UCSD-AML1 (cell line): ENCODE measurements at regions not wholly inside any gene's neighbourhood (a gene's known extent, or its start where the extent isn't known, plus 50 kb on each side); places are given as distances from the start of the nearest gene placed in this dataset.
A peak's percentile ranks its signal among the peaks of the same experiment; 100 is the strongest.

ENCODE experiments used
- DNase-seq: peaks from one replicate; lab custom pipeline; 2025; ENCODE audit not compliant: unreplicated experiment; lab: John Stamatoyannopoulos, UW

DNA sequence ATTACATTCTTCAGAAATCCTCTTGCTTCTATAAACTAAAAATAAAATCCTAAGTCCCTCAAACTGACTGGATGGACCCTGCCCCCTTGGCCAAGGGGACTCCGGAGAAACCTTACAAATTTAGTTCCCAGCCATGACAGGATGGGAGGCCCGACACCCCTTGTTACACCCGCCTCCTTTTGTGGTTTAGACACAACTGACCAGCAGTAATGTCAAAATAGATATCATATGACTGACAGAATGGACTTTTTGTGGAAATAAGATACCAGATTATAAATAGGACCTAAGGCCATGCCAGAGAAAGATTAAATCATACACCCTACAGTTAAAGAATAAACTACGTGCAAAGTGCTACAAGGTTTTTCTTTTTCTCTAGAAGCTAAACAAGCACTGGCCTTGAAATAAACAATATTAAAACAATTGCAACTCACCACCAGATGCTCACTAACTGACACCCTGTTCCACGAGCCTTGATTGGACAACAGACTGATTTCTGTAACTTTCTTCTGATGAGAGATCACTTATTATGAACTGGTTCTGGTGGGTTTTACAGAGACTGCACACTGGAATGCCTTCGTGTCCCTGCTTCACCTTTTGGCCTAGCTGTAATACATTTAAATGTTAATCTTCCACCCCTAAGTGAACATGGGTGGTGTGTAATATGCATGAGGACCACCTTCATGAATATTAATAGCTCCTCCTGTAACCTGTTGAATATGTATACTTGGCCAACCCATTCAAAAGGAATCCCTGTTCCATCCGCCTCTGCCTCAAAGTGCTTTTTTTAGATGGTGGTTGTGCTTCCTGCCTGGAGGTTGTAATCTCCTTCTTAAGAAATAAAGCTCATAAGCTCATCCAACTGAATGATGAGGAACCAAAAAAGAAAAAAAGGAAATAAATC lies 99.6 kb downstream of the ODF2L start:
- peak; percentile 57 for DNase-seq

DNA sequence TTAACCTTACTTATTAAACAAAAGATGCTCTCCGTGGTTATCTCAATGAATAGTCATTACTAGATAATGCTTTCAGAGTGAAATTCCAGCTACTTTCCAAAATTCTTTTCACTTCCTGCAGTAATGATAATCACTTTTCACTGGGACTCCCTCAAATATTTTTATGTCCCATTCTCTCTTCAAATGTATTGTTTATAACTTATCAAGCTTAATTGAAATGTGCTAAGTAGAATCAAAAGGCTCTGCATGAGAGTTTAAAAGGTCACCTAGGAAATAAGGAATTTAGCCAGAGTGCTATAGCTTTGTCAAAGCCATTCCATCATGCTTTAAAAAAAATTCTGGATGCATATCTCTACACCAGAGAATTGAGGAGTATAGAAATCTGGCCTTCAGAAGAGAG lies 106.4 kb downstream of the ODF2L start:
- no peak for DNase-seq

GRCh38 chr1:86289161-86289560 lies 107.0 kb downstream of the ODF2L start:
- DNase-seq: no peak

GRCh38 chr1:86288586-86289147 lies 107.5 kb downstream of the ODF2L start:
- DNase-seq: no peak

DNA sequence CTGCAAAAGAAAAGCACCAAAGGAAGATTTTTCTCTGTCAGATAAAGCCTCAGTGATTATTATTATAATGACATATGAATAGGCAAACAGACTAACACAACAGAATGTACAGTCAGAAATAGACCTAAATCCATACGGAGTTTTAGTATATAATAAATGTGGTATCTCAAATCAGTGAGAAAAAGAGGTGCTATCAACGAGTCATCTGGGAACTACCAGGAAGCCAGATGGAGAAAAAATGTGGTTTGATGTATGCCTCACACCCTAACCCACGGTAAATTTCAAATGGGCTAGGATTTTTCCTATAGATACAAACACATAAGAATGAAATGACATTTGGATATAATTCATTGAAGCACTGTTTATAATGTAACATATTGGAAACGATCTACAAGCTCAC lies 110.3 kb downstream of the ODF2L start:
- DNase-seq: no peak

- DNase-seq: no peak
These were observed 113.5 kb downstream of the ODF2L start for GRCh38 chr1:86282611-86283010.

DNA sequence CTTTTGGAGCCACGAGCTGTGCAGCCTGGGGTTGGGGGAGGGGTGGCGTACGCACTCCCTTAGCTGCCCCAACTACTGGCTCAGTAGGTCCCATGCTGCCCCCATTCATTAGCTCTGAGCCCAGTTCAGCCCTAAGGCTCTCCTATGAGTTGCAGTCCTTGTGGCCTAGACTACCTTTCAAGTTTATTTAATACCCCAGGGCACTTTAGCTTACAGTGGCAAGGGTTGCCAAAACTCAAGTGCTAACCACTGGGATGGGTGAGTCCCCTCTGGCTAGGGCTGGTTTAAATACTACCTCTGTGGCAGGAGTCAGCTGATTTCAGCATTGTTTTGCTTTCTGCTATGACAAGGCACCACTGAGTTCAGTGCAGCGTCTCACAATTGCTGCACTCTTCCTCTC lies 118.2 kb downstream of the ODF2L start:
- no peak for DNase-seq

DNA sequence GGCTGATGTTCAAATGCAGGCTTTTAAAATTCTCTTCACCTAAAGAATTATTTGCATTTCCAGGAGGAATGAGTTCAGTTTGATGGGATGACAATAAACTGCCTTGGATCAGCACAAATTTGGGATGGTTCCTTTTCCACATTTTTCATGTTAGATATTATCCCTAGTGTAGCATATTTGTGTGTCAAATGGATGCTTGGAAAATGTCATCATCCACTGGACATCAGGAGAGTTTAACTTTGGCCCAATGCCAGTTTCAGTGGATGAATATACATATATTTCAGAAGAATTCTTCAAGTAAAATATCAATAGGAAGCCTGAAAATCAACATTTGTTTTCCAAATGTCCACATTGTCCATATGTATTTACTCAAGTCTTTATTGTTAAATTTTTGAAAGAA lies 116.5 kb upstream of the COL24A1 start:
- DNase-seq: no peak

DNA sequence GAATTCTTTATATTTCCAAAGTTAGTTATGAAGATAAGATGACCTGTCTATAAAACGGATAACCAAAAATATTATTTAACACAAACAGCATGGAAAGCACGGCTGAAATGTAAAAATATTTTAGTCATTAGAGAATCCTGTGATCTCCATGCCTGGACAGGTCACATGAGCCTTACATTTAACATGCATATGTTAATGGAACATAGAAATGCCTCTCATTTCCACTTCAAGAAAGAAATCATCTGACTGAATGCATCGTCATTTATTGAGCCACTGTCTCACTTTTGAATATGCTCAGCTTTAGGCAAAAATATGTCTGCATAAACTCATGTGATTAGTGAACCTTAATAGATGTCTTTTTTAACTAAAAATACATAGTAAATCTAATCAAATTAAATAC lies 115.5 kb upstream of the COL24A1 start:
- DNase-seq: no peak

GRCh38 chr1:86271046-86271445 lies 114.5 kb upstream of the COL24A1 start:
- DNase-seq: no peak

GRCh38 chr1:86263101-86263500 lies 106.5 kb upstream of the COL24A1 start:
- DNase-seq: no peak

GRCh38 chr1:86260476-86260875 lies 103.9 kb upstream of the COL24A1 start:
- DNase-seq: no peak

DNA sequence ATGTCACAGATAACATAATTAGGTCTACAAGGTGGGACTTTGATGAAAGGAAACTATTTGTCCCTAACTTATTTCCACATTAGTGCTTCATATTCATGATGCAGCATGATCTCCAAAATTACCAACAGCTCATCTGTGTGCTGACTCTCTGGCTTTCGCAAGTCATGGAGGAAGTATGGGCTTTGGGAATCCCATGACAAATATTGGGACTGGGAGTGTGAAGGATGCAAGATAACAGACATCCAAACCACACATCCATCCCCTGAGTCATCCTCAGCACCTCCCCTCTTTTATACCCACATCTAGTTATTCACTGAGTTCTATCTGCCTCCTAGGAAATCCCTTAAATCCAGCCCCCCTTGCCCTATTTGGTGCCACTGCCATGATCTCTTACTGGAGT lies 102.8 kb upstream of the COL24A1 start:
- DNase-seq: no peak

GRCh38 chr1:86258101-86258500 lies 101.5 kb upstream of the COL24A1 start:
- DNase-seq: no peak

DNA sequence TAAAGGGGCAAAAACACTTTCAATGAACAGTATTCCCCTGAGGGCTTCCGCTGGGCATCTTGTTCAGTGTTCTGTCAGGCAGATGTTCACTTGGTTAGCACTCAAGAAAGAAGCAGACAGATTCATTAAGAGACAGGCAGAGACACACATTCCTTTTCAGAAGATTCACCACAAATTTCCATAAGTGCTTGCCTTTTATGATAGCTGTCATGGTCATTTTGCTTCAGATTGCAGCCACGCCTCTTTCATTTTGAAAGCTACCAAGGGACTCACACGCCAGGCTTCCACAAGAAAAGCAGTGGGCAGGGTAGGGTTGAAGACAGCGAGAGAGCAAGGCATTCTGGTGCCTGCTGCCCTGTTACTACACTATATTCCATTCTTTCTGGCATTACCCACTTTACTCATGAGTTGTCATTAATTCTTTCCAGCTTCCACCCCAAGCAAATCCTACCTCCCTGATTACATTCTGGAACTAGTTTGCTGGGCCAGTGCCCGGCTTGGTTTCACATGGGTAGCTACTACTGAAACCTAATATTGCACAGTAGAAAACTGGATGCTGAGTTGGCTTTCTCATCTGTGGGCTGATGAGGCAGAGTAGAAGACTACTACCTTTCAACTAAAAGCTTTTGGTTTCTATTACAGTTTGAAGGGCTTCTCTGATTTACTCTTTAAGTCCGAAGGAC lies 91.2 kb upstream of the COL24A1 start:
- no peak for DNase-seq

DNA sequence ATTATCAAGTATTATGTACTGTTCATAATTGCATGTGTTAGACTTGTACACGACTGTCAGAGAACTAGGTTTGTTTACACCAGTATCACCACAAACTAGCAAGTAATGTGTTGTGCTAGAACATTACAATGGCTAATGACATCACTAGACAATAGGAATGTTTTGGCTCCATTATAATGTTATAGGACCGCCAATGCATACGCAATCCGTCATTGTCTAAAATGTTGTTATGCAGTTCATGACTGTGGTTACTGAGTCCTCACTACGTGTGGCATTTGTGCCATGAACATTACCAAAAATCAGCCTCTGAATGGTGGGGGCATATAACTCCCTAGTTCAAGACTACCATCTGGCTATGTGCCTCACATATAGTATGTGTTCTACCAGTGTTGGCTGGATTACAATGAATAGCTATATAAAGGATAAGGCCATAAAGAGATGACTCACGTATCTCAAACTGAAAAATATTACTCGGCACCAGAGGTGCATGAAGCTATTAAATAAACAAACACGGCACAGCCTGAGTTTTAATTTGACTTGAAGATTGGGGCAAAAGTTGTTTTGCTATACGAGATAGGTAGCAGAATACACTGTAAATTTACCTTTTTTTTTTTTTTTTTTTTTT lies 89.1 kb upstream of the COL24A1 start:
- DNase-seq: no peak

- DNase-seq: no peak
These were observed 83.3 kb upstream of the COL24A1 start for GRCh38 chr1:86239894-86240293.

GRCh38 chr1:86239490-86239889 lies 82.9 kb upstream of the COL24A1 start:
- DNase-seq: no peak

DNA sequence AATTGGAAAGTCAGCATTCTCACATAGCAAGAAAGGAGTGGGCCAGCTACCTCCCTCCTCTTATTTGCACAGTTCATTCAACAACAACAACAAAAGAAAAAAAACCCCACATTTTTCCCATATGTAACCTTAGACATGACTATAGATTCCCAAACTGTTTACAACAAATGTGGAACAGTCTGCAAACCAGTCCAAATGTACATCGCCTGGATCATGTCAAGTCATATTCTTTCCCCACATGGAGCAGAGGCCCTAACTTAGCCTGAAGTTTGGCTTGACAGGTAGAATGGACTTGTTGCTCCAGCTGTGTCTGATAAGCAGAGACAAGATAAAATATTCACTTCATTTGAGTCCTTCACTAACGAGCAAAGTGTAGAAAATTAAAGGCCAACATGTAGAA lies 81.7 kb upstream of the COL24A1 start:
- no peak for DNase-seq

DNA sequence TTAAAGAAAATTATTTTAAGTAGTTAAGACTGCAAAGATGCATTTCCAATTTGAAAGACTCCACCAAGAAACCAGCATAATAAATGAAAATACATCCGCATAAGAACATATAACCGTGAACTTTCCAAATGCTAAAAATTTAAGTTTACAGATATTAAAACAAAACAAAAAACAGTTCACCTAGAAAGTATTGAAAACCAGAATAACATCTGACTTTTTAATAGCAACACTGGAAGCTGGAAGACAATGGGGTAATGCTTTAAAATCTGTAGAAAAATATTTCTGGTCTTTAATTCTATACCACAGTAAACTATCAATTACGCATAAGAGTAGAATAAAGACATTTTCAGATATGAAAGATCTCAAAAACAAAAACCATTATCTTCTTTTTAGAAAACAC lies 79.3 kb upstream of the COL24A1 start:
- DNase-seq: no peak

DNA sequence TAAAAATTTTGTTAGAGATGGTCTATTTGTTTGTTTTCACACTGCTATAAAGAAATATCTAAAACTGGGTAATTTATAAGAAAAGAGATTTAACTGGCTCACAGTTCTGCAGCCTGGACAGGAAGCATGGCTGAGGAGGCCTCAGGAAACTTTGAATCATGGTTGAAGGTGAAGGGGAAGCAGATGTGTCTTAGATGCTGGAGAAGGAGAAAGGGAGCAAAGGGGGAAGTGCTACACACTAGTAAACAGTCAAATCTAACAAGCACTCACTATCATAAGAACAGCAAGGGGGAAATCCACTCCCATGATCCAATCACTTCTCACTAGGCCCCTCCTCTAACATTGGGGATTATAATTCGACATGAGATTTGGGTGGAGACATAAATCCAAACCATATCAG lies 76.8 kb upstream of the COL24A1 start:
- DNase-seq: peak; percentile 19

- no peak for DNase-seq
These were observed 74.5 kb upstream of the COL24A1 start for GRCh38 chr1:86231076-86231475.
